Inflammatory macrophage treated with lipopolysaccharide for 1 hour (primary cell): ENCODE measurements at regions not wholly inside any gene's neighbourhood (a gene's known extent, or its start where the extent isn't known, plus 50 kb on each side); places are given as distances from the start of the nearest gene placed in this dataset.

Source experiments
- DNase-seq, 2 donors: peaks; one replicate each; pipeline ENCODE4 v3.0.0-alpha.2; 2020 to 2022

- no peak for DNase-seq
Measured at GRCh38 chrX:40530509-40530908, 50.3 kb upstream of the ATP6AP2 start.

GRCh38 chrX:40527543-40527942, 53.2 kb upstream of the ATP6AP2 start:
- DNase-seq, result no peak

- DNase-seq, result no peak
Measured at GRCh38 chrX:40526412-40526811, 54.4 kb upstream of the ATP6AP2 start.

- peak in 1 of 2 donors; percentile 54 for DNase-seq
Measured at GRCh38 chrX:40525901-40526300, 54.9 kb upstream of the ATP6AP2 start.

- no peak for DNase-seq
Measured at GRCh38 chrX:40524423-40524822, 56.3 kb upstream of the ATP6AP2 start.

GRCh38 chrX:40523852-40524251, 56.9 kb upstream of the ATP6AP2 start:
- no peak for DNase-seq

- DNase-seq, result no peak
Measured at GRCh38 chrX:40521868-40522450, 58.8 kb upstream of the ATP6AP2 start.

GRCh38 chrX:40514376-40514775, 66.4 kb upstream of the ATP6AP2 start:
- peak; percentile 4 to 32 for DNase-seq

- DNase-seq, result no peak
Measured at GRCh38 chrX:40513835-40514234, 66.9 kb upstream of the ATP6AP2 start.

GRCh38 chrX:40513012-40513411, 67.8 kb upstream of the ATP6AP2 start:
- peak; percentile 59 to 80 for DNase-seq

- no peak for DNase-seq
Measured at GRCh38 chrX:40511258-40511657, 69.5 kb upstream of the ATP6AP2 start.

- no peak for DNase-seq
Measured at GRCh38 chrX:40508560-40508959, 72.2 kb upstream of the ATP6AP2 start.

- no peak for DNase-seq
Measured at GRCh38 chrX:40506201-40506985, 74.4 kb upstream of the ATP6AP2 start.

- no peak for DNase-seq
Measured at GRCh38 chrX:40504801-40505605, 75.8 kb upstream of the ATP6AP2 start.

- no peak for DNase-seq
Measured at GRCh38 chrX:40503094-40503493, 77.7 kb upstream of the ATP6AP2 start.

- DNase-seq, result no peak
Measured at GRCh38 chrX:40502688-40503087, 78.1 kb upstream of the ATP6AP2 start.

- no peak for DNase-seq
Measured at GRCh38 chrX:40501164-40501855, 79.5 kb upstream of the ATP6AP2 start.

GRCh38 chrX:40496728-40497127, 84.0 kb upstream of the ATP6AP2 start:
- DNase-seq, result no peak

- DNase-seq, result no peak
Measured at GRCh38 chrX:40495659-40496058, 85.1 kb upstream of the ATP6AP2 start.

- DNase-seq, result no peak
Measured at GRCh38 chrX:40494005-40494404, 86.8 kb upstream of the ATP6AP2 start.

- no peak for DNase-seq
Measured at GRCh38 chrX:40488296-40488695, 92.5 kb upstream of the ATP6AP2 start.

- DNase-seq, result no peak
Measured at GRCh38 chrX:40485973-40486372, 94.8 kb upstream of the ATP6AP2 start.
